ENCODE measurements at regions not wholly inside any gene's neighbourhood (a gene's known extent, or its start where the extent isn't known, plus 50 kb on each side); places are given as distances from the start of the nearest gene placed in this dataset.

GRCh38 chr12:31218203-31219025, 107.5 kb downstream of the SINHCAF start:
- TF ChIP-seq CTCF (conservative IDR thresholded peaks at IDR 0.05; ENCODE audit: low read depth, low read length) = no peak
- TF ChIP-seq EZH2 (IDR thresholded peaks at IDR 0.05; ENCODE audit: borderline replicate concordance, low read depth, low read length, poor library complexity, severe bottlenecking) = no peak
